ENCODE measurements at regions not wholly inside any gene's neighbourhood (a gene's known extent, or its start where the extent isn't known, plus 50 kb on each side); places are given as distances from the start of the nearest gene placed in this dataset.
"Not testable (repeated sequence)": the region's sequence is repeated elsewhere in the genome, so short reads cannot be mapped to it uniquely, and the experiment has no call there.

DNA sequence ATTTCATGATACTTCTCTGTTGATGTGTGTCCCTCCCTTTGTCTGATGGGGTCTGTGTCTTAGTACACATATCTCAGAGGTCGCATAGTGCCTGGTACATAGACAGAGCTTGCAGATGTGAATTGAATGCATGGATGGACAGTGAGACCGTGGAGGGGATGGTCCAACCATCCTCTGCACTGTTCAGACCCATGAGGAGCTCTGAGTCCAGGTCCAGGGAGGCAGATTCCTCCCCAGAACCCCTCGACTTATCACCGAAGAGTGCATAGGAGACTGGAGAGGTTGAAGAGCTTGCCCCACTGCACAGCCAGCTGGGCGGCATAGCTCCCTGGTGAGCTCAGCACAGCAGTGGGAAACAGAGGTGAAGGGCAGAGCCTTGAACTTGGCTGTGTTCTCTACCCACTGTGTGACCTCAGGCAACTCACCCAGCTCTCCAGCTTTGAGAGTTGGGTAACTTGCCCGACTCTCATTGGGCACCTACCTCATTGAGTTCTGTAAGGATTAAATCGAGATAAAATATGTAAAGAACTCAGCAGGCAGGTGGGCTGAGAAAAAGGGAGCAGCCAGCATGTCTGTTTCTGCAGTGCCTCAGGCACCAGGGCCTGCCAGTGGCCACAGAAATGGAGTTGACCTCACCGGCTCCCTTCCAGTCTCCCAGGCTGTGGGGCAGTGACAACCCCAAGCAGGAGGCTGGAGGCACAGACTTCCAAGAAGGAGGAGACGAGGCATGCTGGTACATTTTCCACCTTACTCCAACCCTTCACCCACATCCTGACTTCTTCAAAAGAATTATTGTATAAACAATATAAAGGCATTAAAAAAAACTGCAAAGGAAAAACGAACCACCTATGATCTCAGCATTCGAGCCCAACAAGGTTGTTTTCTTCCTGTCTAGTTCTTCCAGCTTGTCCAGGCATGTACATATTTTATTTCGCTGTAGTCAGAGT, 54.1 kb upstream of the TFRC start:
- H3K9me3 Mint-ChIP-seq = no peaks in the 10 kb centered on the region
- ATAC-seq = peak in 1 of 2 donors; percentile 53
- H3K27me3 Mint-ChIP-seq = no peaks in the 10 kb centered on the region
- DNase-seq (ENCODE audit: low spot score) = no peak
- no peaks in the 10 kb centered on the region for H3K36me3 Mint-ChIP-seq
- no peak overlapping the region for H3K4me3 Mint-ChIP-seq
- H3K27ac Mint-ChIP-seq = no peak overlapping the region
- no peaks in the 10 kb centered on the region for H3K4me1 Mint-ChIP-seq (ENCODE audit: low read depth in 2 of 2)

- H3K4me1 Mint-ChIP-seq (ENCODE audit: low read depth in 2 of 2) = no peaks in the 10 kb centered on the region
- no peak for ATAC-seq
- no peaks in the 10 kb centered on the region for H3K9me3 Mint-ChIP-seq
- H3K27me3 Mint-ChIP-seq = no peaks in the 10 kb centered on the region
- H3K4me3 Mint-ChIP-seq = no peak overlapping the region
- DNase-seq (ENCODE audit: low spot score) = no peak
- H3K27ac Mint-ChIP-seq = no peak overlapping the region
- no peaks in the 10 kb centered on the region for H3K36me3 Mint-ChIP-seq
These were observed 52.8 kb upstream of the TFRC start for GRCh38 chr3:196134691-196135090.

- H3K27me3 Mint-ChIP-seq; H3K36me3 Mint-ChIP-seq; H3K4me3 Mint-ChIP-seq; H3K4me1 Mint-ChIP-seq (ENCODE audit: low read depth in 2 of 2); H3K27ac Mint-ChIP-seq; DNase-seq (ENCODE audit: low spot score); H3K9me3 Mint-ChIP-seq; ATAC-seq: not testable (repeated sequence)
These were observed 52.0 kb upstream of the TFRC start for GRCh38 chr3:196133869-196134268.

DNA sequence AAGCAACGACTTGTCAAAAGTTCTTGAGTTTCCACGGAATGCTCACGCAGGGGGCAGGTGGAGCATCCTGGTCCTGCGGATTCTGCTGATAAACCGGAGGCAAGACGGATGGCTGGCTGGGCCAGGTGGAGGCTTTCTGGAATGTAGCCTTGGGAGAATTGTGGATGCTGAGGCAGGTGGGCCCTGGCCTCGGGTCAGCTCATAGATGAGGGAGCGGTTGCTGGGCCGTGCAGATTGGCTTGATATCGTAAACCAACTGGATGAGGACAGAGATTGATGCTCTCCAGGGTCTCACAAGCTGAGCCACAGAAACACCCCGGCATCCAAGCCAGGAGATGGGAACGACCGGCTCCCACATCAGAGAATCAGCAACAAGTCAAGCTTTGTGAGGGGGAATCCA, 50.0 kb upstream of the TFRC start:
- DNase-seq (ENCODE audit: low spot score) (no peak), ATAC-seq (no peak)
- Mint-ChIP-seq H3K27ac (no peak overlapping the region), H3K27me3 (no peaks in the 10 kb centered on the region), H3K4me3 (no peak overlapping the region), H3K9me3 (no peaks in the 10 kb centered on the region), H3K4me1 (ENCODE audit: low read depth in 2 of 2) (peaks cover 9% of the 10 kb centered on the region in 2 donors), H3K36me3 (no peaks in the 10 kb centered on the region)
